GDM1 (cell line): ENCODE measurements at regions not wholly inside any gene's neighbourhood (a gene's known extent, or its start where the extent isn't known, plus 50 kb on each side); places are given as distances from the start of the nearest gene placed in this dataset.

Experiments
- DNase-seq: peaks from one replicate; lab custom pipeline; 2025; lab: John Stamatoyannopoulos, UW

- DNase-seq, result no peak
Measured at GRCh38 chr3:13224967-13225366, 151.7 kb upstream of the IQSEC1 start.

GRCh38 chr3:13223574-13224237, 150.5 kb upstream of the IQSEC1 start:
- DNase-seq, result no peak

DNA sequence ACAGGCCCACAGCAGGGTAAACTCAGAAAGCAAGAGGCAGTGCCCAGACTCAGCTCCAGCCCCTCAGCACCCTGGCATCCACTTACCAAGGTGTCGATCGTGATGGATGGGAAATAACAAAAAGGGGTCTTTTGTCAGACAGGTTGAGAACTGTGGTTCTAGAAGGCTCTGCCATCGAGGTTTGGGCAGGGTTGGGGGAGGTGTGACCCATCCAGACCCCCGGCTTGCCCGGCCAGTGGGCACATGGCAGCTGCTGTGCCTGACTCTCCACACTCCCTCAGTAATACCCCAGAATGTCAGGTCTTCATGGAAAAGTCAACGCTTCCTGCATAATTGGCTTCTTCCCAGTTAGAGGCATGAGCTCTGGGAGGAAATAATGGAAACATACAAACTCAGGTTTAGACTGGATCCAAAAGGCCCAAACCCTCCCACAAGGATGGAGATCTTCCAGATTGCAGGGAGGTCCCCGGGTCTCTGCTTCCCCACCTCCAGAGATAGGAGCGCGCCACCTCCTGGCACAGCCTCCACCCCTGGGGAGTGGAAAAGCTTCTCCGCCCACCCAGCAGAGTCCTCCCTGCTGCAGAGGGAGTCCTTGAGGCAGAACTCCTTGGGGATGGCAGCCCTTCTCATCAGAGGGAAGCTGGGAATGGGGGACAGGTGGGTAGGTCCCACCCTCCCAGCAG, 149.8 kb upstream of the IQSEC1 start:
- DNase-seq, result no peak

- no peak for DNase-seq
Measured at GRCh38 chr3:13222131-13222530, 148.9 kb upstream of the IQSEC1 start.

DNA sequence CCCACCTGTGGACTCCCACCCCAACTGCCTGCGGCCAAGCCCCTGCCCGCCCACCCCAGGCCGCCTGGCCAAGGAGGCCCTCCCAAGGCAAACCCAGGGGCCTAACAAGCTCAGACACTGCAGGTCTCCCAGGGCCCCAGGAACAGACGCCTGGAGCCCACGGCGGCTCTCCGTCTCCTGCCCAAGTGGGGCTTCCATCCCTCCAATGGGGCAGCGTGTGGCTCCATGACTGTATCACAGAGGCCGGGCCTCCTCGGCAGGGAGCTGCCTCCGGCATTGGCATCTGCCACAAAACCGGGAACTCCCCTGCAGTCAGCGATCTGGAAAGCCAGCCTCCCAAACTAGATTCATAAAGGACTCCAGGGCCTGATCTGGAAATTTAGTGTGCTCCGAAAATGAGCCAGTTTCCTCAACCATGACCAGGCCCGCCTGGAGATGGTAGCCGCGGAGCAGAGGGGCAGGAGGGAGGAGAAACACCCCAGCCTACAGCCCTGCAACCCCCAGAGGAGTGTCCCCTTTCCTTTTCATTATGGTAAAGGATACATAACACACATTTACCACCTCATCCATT, 148.3 kb upstream of the IQSEC1 start:
- DNase-seq, result no peak

DNA sequence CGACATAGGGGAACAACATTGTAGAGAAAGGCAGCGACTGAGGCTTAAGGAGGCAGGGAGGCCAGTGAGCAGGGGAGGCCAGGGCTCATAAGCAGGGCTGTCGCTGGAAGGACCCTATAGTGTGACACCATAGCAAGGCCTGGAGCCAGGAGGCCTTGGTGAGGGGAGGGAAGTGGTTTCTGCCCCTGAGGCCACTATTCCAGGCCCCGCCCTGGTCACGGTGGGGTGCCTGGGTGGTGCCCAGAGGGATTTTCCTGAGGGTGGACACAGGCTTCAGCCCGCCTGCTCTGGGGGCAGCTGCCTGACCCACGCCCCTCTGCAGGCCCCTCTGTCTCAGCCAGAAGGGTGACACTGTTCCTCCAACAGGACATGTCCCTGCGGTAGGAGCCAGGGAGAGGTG, 147.8 kb upstream of the IQSEC1 start:
- DNase-seq, result no peak

- no peak for DNase-seq
Measured at GRCh38 chr3:13219902-13220296, 146.7 kb upstream of the IQSEC1 start.

DNA sequence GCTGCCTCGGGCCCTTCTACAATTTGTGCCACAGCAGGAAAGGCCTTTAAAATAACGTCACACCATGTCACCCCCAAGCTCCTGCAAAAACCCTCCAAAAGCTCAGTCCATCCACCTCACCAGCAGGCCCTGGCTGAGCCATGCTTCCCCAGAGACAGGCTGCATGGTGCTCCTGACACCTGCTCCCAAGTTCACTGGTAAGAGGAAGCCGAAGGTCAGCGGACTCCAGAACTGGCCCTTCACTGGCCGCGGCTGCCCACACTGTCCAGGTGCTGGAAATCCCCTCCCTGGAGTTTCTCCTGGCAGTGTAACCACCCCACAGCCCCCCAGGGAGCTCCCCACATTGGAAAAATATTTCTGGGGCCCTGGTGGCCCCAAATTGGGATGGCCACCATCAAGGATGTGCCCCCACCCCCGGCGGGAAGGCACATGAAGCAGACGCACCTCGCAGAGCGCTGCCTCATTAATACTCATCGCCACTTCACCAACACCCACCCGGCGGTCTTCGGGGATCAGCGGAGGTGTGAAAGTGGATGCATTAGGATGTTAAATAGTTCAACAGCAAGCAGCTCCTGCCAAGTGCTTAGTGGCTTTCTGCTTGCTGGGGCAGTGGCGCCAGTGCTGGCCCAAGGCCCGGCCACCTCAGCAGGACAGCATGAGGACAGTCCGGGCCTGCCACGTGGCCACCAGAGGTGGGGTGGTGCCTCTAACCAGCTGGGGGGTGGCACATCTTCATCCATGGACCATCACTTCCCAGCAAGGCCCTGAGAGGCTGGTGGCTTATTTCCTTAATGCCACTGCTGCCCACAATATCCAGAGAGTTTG, 146.1 kb upstream of the IQSEC1 start:
- no peak for DNase-seq

DNA sequence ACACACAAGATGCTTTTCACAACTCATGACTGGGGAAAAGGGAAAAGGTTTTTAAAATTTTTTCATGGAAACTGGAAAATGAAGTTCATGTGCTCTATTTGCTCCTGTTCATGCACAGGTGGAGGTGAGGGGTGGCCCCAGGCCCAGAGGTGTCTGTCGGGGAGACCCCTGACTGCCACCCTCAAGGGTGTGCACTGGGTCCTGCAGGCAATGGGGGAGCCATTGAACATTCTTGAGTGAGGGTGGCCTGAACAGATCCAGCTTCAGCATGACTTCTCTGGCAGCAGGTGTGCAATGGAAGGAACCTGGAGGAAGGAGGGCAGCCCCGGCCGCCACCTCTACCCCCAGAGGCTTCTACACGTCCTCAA, 145.3 kb upstream of the IQSEC1 start:
- no peak for DNase-seq

GRCh38 chr3:13217736-13218540, 144.7 kb upstream of the IQSEC1 start:
- no peak for DNase-seq

- DNase-seq, result no peak
Measured at GRCh38 chr3:13217253-13217652, 144.0 kb upstream of the IQSEC1 start.

- DNase-seq, result no peak
Measured at GRCh38 chr3:13215940-13216546, 142.8 kb upstream of the IQSEC1 start.

DNA sequence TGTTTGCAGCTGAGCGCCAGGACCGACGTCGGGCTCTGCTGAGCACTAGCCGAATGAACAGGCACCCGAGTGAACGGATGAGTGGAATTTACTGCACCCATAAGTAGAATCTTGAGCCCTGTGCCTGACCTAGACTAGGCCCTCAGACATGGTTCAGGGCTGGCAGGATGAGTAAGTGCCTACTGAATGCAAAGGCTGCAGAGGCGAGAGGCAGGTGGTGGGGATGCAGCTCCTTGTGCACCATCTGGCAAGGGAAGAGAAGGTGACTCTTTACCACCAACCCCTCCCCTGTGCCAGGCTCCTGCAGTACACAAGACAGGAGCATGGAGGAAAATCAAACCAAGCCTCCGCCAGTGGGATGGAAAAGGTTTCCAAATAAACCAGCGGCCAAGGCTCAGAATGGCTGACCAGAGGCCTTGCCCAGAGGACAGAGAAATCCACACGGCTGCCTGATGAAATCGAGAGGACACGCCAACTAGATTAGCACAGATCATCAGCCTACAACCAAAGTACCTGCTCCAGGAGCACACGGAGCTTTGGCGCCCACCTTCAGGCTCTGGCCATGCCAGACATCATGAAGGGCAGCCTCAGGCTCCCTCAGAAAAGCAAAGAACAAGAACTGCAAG, 141.7 kb upstream of the IQSEC1 start:
- DNase-seq, result no peak

DNA sequence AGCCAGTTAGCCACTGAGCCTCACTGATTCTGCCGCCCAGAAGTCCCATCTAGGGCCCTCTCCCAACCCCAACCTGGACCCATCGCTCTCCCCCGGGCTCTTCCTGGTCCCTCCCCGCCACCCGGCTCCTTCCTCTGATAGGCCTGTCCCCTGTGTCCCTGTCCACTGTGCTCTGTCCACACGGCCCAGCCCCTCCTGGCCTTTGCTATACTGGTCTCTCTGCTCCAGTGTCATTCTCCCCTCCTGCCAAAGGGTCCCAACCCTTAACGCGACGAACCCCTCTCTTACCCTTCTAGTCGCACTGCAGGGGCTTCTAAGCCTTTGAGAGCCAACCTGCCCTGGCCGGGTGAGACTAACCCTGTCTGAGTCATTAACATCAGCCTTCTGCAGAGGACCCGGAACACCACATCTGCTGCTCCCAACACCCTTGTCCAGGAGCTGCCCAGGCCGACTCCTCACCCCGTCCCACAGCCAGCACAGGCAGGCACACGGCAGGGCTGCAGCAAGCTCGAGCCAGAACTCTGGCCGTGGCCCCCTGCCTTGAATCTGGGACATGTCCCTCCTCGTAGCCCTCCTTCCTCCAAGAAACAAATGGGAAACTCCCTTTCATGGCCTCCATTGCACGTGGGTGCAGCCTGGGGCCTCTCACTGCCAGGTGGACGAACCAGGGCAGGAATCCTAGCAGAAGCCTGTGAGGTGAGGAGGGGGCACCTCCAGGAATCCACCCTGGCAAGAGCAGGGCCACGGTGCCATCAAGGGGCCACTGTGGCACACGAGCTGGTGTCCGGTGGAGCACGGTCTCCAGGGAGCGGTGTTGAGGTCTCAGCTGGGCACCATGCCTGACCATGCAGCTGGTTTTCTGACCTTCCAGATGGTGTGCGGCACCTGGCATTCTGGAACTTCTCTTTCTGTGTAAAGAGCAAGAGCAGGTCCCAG, 140.9 kb upstream of the IQSEC1 start:
- DNase-seq, result no peak

GRCh38 chr3:13213490-13213889, 140.3 kb upstream of the IQSEC1 start:
- DNase-seq, result no peak

- no peak for DNase-seq
Measured at GRCh38 chr3:13211605-13212210, 138.5 kb upstream of the IQSEC1 start.

DNA sequence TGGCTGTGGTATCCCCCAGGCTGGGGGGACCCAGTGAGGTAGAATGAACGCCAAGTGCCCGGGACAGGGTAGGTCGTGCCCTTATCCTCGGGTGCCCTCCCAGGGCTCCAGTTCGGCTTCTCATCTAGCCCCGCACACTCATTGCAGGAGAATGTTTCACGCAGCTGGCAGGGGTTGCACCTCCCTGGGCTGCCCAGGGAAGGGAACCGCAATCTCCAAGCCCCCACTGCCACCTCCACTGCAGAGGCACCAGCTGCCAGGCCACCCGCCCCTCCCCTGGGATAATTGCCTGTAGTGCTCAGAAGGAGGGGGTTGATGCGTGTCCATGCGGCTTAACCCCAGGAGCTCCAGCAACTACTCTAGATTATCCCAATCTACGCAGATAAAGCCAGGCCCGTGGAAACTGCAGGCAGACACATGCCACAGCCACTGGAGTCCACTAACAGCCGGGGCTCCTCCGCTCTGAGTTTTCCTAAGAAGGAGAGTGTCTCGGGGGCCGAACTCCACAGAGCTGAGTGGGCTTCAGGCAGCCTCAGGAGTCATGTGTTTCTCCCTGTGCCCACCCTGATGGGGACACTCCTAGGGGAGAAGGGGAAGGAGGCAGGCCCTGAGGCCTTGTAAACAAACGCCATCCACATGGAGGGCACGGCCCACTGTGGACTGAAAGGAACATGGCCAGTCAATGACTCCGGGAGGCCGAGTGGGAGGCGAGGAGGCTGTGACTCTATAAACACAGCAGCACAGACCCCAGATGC, 137.2 kb upstream of the IQSEC1 start:
- no peak for DNase-seq

DNA sequence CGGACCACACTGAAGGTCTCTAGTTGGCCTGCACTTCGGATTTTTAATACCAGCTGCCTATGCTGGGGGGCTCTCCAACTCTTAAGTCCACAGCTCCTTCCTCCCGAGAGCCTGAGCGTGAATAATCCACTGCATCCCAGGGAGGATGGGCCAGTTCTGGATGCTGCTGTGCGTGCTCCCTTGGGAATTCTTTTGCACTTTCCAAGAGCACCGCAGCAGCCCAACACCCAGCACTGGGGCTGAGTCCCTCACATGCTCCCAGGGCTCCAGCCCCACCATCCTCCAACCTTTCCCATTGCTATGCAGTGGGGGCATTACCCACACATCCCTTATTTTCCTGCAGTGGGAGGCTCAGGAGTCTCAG, 136.4 kb upstream of the IQSEC1 start:
- no peak for DNase-seq
